GM19463 (cell line): ENCODE measurements at regions not wholly inside any gene's neighbourhood (a gene's known extent, or its start where the extent isn't known, plus 50 kb on each side); places are given as distances from the start of the nearest gene placed in this dataset.

Source experiments
- ATAC-seq: cut with Tn5 transposase; IDR thresholded peaks from one replicate; pipeline ENCODE4 v1.9.1; 2021; ENCODE audit warnings: mild to moderate bottlenecking, moderate library complexity; ENCODE audit not compliant: unreplicated experiment

GRCh38 chr2:71849607-71850305 is 297.9 kb downstream of the CYP26B1 start:
- ATAC-seq: no peak

DNA sequence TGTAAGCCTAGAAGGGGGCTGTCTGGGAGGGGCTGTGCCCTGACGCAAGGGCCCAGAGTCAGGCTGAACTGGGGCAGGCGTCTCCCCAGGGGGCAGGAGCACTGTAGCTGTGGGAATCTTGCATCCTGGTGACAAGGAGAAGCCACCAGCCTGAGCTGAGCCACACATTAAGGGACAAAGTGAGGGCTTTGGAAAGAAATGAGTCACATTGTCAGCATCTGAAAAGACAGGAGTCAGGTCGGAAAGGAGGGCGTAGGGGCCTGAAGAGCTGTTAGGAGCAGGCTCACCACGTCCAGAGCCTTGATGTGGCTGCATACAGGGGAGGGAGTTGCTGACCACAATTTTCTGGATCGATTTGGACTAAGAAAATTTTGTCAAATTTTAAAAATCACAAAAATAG is 298.6 kb downstream of the CYP26B1 start:
- ATAC-seq: no peak

DNA sequence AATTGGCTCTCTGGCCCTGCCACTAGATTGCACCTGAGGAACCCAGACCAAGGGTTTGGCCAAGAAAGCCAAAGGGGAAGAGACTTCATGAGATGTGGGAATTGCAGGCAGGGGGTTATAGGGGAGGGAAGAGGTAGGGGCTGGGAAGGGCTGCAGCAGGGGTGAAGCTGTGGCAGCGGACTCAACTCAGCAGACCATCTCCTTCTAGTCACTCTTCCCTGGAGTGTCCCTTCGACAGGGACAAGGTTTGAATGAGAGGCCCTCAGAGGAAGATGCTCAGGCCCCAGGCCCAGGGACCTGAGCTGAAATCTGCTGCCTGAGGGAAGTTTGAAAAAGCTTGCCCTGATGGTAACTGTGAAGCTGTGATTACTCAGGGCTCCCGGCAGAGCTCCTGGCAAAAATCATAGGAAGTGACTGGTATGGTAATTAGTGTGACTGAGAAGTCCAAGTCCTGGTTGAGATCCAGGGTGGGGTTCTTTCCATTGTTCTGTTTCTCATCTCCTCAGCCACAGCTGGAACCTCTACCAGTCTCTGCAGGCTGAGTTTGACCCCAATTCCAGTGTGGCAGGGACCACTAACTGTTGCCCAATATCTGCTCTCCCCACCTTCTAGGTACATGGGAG is 300.9 kb downstream of the CYP26B1 start:
- no peak for ATAC-seq

- ATAC-seq: no peak
Measured at GRCh38 chr2:71846072-71846471, 301.6 kb downstream of the CYP26B1 start.

GRCh38 chr2:71844967-71845366 is 302.7 kb downstream of the CYP26B1 start:
- ATAC-seq: no peak

GRCh38 chr2:71843391-71843850 is 304.2 kb downstream of the CYP26B1 start:
- ATAC-seq: no peak

- ATAC-seq: no peak
Measured at GRCh38 chr2:71842744-71843143, 304.9 kb downstream of the CYP26B1 start.

DNA sequence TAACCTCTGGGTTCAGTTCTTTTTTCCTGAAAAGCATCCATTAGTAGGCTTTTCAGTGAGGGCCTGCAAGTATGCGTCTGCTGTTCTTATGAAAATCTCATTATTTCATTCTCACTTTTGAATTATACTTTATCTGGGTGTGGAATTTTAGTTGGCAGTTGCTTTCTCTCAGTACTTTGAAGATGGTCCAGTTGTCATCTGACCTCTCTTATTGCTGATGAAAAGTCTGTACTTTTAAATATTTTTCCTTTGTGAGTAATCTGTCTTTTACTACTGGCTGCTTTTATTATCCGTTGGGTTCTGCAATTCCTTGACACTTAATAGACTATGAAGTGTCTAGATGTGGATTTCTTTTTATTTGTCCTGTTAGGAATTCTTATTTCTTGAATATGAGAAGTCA is 307.8 kb downstream of the CYP26B1 start:
- no peak for ATAC-seq

DNA sequence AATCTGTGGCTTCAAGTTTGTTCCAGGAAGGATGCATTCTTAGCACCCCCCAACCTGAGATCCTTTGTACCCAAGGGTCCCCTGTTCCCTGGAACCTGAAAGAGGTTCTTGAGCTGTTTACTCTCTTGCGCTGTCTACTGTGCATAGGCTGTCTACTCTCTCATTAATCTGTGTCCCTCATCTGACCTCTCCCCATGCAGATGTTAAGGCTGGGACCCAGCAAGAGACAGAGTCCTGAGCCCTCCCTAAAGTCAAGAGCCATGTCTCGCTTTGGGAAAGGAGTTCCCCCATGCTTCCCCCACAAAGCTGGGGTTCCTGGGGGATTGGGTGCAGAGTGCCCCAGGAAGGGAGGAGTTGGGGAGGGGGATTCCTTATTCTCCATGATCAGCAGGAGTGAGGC is 312.9 kb downstream of the CYP26B1 start:
- ATAC-seq: no peak

- no peak for ATAC-seq
Measured at GRCh38 chr2:71833855-71834560, 313.7 kb downstream of the CYP26B1 start.

- ATAC-seq: no peak
Measured at GRCh38 chr2:71833272-71833671, 314.4 kb downstream of the CYP26B1 start.

DNA sequence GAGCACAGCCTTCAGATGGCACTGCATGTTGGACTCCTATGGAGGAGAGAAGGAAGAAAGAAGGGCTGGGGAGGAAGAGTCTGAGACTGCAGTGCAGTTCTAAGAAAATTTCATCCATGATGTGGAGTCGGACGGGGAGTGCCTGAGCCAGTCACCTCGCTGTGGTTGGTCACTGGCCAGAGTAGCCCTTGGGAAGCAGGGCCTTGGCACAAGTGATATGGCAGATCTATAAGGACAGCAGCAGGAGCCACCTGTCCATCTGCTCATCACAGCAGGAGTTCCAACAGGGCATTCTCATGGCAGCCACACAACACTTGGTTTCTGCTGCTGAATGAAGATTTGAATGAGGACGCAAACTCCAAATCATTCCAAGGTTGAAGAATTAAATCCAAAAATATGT is 314.8 kb downstream of the CYP26B1 start:
- no peak for ATAC-seq

DNA sequence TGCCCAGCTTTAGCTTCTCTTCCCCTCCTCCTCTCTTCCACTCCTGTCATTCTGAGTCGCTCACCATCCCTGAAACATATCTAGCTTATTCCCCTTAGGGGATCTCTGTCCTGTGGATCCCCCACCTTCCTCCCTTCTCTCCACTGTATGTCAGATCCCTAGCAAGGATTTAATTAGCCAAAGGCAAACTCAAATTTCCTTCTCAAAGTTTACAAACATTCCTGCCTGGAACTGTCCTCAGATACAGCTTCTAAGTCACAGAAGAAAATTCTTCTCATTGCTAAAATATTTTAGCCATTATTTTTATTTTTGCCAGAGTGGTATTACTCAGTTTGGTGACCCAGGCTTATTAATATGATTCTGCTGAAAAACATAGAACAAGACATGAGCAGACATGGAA is 315.3 kb downstream of the CYP26B1 start:
- ATAC-seq: no peak

DNA sequence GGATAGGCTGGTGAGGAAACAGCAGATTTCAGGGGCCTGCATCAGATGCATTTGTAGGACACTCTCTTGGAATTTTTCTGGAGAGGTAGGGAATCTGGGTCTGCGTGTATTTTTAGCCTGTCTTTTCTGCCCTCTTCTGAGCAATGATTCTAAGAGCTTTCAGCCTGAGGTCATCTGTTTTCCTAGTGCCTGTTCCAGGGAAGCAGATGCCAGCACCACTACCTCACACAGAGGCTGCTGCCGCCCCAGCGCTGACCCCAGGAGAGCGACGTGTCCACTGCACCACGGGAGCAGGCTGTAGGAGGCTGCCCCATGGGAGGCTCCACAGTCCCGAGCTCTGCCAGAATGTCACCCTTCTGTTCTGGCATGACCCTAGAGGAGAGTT is 316.5 kb downstream of the CYP26B1 start:
- ATAC-seq: no peak

- ATAC-seq: no peak
Measured at GRCh38 chr2:71830497-71831192, 317.0 kb downstream of the CYP26B1 start.

DNA sequence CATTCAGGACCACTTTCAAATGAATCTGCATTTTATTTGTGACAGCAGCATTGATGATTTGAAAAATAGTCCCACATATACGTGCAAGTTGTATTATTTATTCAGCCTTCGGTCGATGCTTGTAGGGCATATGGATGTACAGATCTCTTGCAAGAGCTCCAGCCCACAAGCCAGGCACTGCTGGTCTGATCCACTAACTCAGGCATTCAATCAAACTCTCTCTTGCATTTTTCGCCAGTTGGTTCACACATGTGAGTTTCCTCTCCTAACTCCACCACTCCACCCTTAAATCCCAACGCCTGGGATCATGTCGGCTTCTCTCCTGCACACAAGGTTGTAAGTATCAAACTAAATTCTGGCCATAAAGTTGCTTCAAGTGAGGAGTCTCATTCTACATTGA is 318.7 kb downstream of the CYP26B1 start:
- no peak for ATAC-seq

- ATAC-seq: no peak
Measured at GRCh38 chr2:71827973-71828372, 319.7 kb downstream of the CYP26B1 start.

DNA sequence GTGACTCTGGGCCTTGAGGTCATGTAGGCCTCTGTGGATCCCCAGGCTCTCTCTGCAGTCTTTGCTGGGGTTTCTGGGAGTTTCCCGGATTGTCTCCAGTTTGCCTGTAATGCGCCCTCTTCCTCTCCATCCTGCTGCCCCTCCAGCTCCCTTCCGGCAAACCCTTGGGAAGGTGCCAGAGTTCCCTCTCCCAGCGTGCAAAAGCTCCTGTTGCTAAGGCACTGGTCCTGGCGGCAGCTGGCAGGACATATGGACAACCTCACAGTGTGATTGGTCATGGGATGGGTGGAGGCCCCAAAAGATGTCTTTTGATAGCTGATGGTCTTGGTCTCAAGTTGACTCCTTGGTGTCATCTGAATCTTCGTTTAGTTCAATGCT is 320.1 kb downstream of the CYP26B1 start:
- no peak for ATAC-seq

- ATAC-seq: no peak
Measured at GRCh38 chr2:71826826-71827523, 320.7 kb downstream of the CYP26B1 start.

- no peak for ATAC-seq
Measured at GRCh38 chr2:71826299-71826698, 321.4 kb downstream of the CYP26B1 start.

- no peak for ATAC-seq
Measured at GRCh38 chr2:71824436-71824835, 323.2 kb downstream of the CYP26B1 start.
